HFFc6 (cell line): ENCODE measurements at regions not wholly inside any gene's neighbourhood (a gene's known extent, or its start where the extent isn't known, plus 50 kb on each side); places are given as distances from the start of the nearest gene placed in this dataset.

ENCODE experiments used
- DNase-seq: peaks from one replicate; pipeline ENCODE4 v3.0.0-alpha.2; 2018
- H3K27ac Mint-ChIP-seq: 2 replicates; pipeline ENCODE4 v1.8.0; 2020; ENCODE audit warnings: mild to moderate bottlenecking, mixed read lengths
- H3K27me3 Mint-ChIP-seq: 2 replicates; pipeline ENCODE4 v1.8.0; 2021; ENCODE audit warnings: mild to moderate bottlenecking, moderate library complexity, mixed read lengths; ENCODE audit not compliant: insufficient read depth
- H3K36me3 Mint-ChIP-seq: 2 replicates; pipeline ENCODE4 v1.8.0; 2021; ENCODE audit warnings: low read depth, mixed read lengths
- H3K4me1 Mint-ChIP-seq: 2 replicates; pipeline ENCODE4 v1.8.0; 2020; ENCODE audit warnings: low read depth, mixed read lengths
- H3K4me3 Mint-ChIP-seq: 2 replicates; pipeline ENCODE4 v1.8.0; 2020; ENCODE audit warnings: mild to moderate bottlenecking, moderate library complexity, mixed read lengths
- H3K9me3 Mint-ChIP-seq: 2 replicates; pipeline ENCODE4 v1.8.0; 2020; ENCODE audit warnings: mild to moderate bottlenecking, mixed read lengths
- TF ChIP-seq, protein P1 (sequence below): fragments of 200-600 bp; sonication (generic); IDR thresholded peaks from 2 replicates; pipeline ENCODE4 v1.5.0; 2021; ENCODE audit warnings: antibody characterized with exemption, mild to moderate bottlenecking

- H3K36me3 Mint-ChIP-seq, result no peaks in the 10 kb centered on the region
Measured at GRCh38 chr10:111222961-111223360, 146.1 kb downstream of the ADRA2A start.

DNA sequence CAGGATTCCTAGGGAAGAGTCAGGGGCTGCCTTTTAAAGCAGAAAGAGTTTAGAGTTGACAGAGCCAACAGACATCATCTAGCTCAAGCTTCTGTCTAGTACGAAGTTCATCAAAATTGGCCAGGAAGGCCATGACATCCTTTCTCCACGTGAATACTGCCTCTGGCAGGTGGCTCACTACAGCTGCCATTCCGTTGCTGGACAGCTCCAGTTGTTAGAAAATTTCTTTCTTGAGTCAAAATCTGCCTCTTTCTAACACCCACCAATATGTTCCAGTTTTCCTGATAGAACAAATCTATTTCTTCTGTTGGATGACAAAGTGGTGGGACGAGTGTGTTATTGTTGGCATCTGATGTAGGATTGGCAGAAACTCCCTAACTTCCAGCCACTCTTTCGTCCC lies 154.9 kb downstream of the ADRA2A start:
- Mint-ChIP-seq H3K4me1 (no peaks in the 10 kb centered on the region), H3K4me3 (no peak overlapping the region), H3K9me3 (peaks cover 29% of the 10 kb centered on the region), H3K36me3 (no peaks in the 10 kb centered on the region), H3K27ac (no peak overlapping the region), H3K27me3 (no peaks in the 10 kb centered on the region)
- TF ChIP-seq, protein P1, sequence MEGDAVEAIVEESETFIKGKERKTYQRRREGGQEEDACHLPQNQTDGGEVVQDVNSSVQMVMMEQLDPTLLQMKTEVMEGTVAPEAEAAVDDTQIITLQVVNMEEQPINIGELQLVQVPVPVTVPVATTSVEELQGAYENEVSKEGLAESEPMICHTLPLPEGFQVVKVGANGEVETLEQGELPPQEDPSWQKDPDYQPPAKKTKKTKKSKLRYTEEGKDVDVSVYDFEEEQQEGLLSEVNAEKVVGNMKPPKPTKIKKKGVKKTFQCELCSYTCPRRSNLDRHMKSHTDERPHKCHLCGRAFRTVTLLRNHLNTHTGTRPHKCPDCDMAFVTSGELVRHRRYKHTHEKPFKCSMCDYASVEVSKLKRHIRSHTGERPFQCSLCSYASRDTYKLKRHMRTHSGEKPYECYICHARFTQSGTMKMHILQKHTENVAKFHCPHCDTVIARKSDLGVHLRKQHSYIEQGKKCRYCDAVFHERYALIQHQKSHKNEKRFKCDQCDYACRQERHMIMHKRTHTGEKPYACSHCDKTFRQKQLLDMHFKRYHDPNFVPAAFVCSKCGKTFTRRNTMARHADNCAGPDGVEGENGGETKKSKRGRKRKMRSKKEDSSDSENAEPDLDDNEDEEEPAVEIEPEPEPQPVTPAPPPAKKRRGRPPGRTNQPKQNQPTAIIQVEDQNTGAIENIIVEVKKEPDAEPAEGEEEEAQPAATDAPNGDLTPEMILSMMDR, result no peak
- no peak for DNase-seq

More at GRCh38 chr10:111222961-111223360, 146.1 kb downstream of the ADRA2A start:
- Mint-ChIP-seq H3K4me1 (no peaks in the 10 kb centered on the region), H3K9me3 (peaks cover 40% of the 10 kb centered on the region), H3K27ac (no peak overlapping the region), H3K4me3 (no peak overlapping the region), H3K27me3 (peaks cover 1% of the 10 kb centered on the region; the same call in 1 of the 2 replicates)
- TF ChIP-seq, protein P1, result no peak
- no peak for DNase-seq

DNA sequence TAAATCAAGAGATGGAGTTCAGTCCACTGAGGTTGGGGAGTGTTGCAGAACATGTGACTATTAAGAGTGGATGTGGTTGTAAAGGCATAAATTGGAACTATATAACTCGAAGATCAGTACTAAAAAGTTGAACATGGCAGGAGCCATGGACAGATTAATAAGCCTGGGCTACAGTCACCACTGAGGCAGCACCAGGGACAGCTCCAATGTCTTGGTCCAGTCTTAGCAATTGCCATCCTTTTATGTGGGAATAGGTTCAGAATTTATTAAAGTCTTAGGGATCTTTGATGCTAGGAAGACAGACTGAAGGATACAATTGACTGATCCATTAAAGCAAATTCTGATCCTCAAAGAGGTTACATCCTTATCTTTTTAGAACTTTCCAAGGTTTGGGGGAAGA lies 156.6 kb downstream of the ADRA2A start:
- H3K27ac Mint-ChIP-seq, result no peak overlapping the region
- H3K9me3 Mint-ChIP-seq, result peaks cover 22% of the 10 kb centered on the region
- no peaks in the 10 kb centered on the region for H3K4me1 Mint-ChIP-seq
- no peaks in the 10 kb centered on the region for H3K27me3 Mint-ChIP-seq
- no peaks in the 10 kb centered on the region for H3K36me3 Mint-ChIP-seq
- TF ChIP-seq, protein P1, result no peak
- DNase-seq, result no peak
- no peak overlapping the region for H3K4me3 Mint-ChIP-seq

- Mint-ChIP-seq H3K27ac (no peak overlapping the region), H3K27me3 (no peaks in the 10 kb centered on the region), H3K9me3 (peaks cover 19% of the 10 kb centered on the region), H3K4me1 (no peaks in the 10 kb centered on the region), H3K4me3 (no peak overlapping the region), H3K36me3 (no peaks in the 10 kb centered on the region)
- no peak for DNase-seq
- TF ChIP-seq, protein P1, result no peak
Measured at GRCh38 chr10:111234234-111234913, 157.5 kb downstream of the ADRA2A start.

GRCh38 chr10:111234914-111235302 lies 158.1 kb downstream of the ADRA2A start:
- Mint-ChIP-seq H3K36me3 (no peaks in the 10 kb centered on the region), H3K9me3 (peaks cover 21% of the 10 kb centered on the region), H3K4me3 (no peak overlapping the region), H3K4me1 (no peaks in the 10 kb centered on the region), H3K27me3 (no peaks in the 10 kb centered on the region), H3K27ac (no peak overlapping the region)
- TF ChIP-seq, protein P1, result no peak
- DNase-seq, result no peak

DNA sequence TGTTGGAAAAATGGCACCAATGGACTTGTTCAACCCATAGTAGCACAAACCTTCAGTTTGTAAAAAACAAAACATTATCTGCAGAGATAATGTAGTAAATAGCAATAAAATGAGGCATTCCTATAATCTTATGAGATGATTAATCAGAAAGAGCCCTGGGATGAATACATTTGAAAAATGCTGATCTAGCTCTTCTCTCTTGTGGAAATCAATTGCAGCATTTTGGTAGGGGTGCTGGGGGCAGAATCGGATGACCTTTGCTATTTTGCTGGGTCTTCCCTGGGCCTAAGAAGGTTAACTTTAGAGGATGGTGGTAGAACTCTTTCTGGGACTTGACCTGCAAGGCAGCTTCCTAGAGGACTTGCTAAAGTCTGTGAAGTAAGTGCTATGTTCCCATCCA lies 163.5 kb downstream of the ADRA2A start:
- Mint-ChIP-seq H3K27me3 (no peaks in the 10 kb centered on the region), H3K9me3 (peaks cover 19% of the 10 kb centered on the region), H3K4me3 (no peak overlapping the region), H3K4me1 (no peaks in the 10 kb centered on the region), H3K27ac (no peak overlapping the region), H3K36me3 (no peaks in the 10 kb centered on the region)
- DNase-seq, result no peak
- TF ChIP-seq, protein P1, result no peak
